Endodermal cell (in vitro differentiated cells): ENCODE measurements at regions not wholly inside any gene's neighbourhood (a gene's known extent, or its start where the extent isn't known, plus 50 kb on each side); places are given as distances from the start of the nearest gene placed in this dataset.

ENCODE experiments used
- DNase-seq: peaks from one replicate; pipeline ENCODE4 v3.0.0-alpha.2; 2017
- H3K27ac ChIP-seq: 2 replicates; pipeline ENCODE4 v1.5.1; 2013; ENCODE audit warnings: mild to moderate bottlenecking, low read depth, low read length, moderate library complexity
- H3K27me3 ChIP-seq: 2 replicates; pipeline ENCODE4 v1.6.1; 2013; ENCODE audit warnings: mild to moderate bottlenecking, low read length, moderate library complexity; ENCODE audit not compliant: insufficient read depth, control insufficient read depth, poor library complexity, severe bottlenecking
- H3K36me3 ChIP-seq: 2 replicates; pipeline ENCODE4 v1.7.0; 2013; ENCODE audit warnings: mild to moderate bottlenecking, low read length, moderate library complexity; ENCODE audit not compliant: control insufficient read depth, insufficient read depth
- H3K4me1 ChIP-seq: one replicate; pipeline ENCODE4 v1.7.0; 2013; ENCODE audit warnings: low read length; ENCODE audit not compliant: control insufficient read depth, insufficient read depth
- H3K4me3 ChIP-seq: 2 replicates; pipeline ENCODE4 v1.5.1; 2013; ENCODE audit warnings: mild to moderate bottlenecking, low read length, moderate library complexity
- H3K9ac ChIP-seq: 2 replicates; pipeline ENCODE4 v1.6.1; 2013; ENCODE audit warnings: mild to moderate bottlenecking, low read length, moderate library complexity; ENCODE audit not compliant: poor library complexity, severe bottlenecking; ENCODE audit errors: extremely low read depth
- H3K9me3 ChIP-seq: 2 replicates; pipeline ENCODE4 v1.6.1; 2013; ENCODE audit warnings: mild to moderate bottlenecking, low read length, moderate library complexity; ENCODE audit not compliant: control insufficient read depth
- H3K27ac Mint-ChIP-seq: 2 replicates; pipeline ENCODE4 v1.8.0; 2020; ENCODE audit warnings: mixed read lengths
- H3K27me3 Mint-ChIP-seq: 2 replicates; pipeline ENCODE4 v1.8.0; 2021; ENCODE audit warnings: mild to moderate bottlenecking, mixed read lengths; ENCODE audit not compliant: insufficient read depth
- H3K36me3 Mint-ChIP-seq: 2 replicates; pipeline ENCODE4 v1.8.0; 2020; ENCODE audit warnings: low read depth, mixed read lengths
- H3K4me1 Mint-ChIP-seq: 2 replicates; pipeline ENCODE4 v1.8.0; 2020; ENCODE audit warnings: mixed read lengths
- H3K4me3 Mint-ChIP-seq: 2 replicates; pipeline ENCODE4 v1.8.0; 2020; ENCODE audit warnings: mild to moderate bottlenecking, moderate library complexity, mixed read lengths
- H3K9me3 Mint-ChIP-seq: 2 replicates; pipeline ENCODE4 v1.8.0; 2020; ENCODE audit warnings: mild to moderate bottlenecking, mixed read lengths
- WGBS, 2 experiments: methylation state at CpG; one replicate each; pipeline versions ENCODE4 v1.1.5 to v1.1.7; 2013; ENCODE audit warnings: missing lambda C conversion rate in 2 of 2, mixed read lengths in 1 of 2; ENCODE audit not compliant: insufficient coverage in 1 of 2, insufficient read length in 1 of 2; 5-methylcytosine and 5-hydroxymethylcytosine counted together
- TF ChIP-seq, protein P1 (sequence below): fragments of 200-600 bp; sonication (generic); conservative IDR thresholded peaks from 2 replicates; pipeline ENCODE4 v1.5.0; 2021; ENCODE audit warnings: antibody characterized with exemption, mild to moderate bottlenecking

DNA sequence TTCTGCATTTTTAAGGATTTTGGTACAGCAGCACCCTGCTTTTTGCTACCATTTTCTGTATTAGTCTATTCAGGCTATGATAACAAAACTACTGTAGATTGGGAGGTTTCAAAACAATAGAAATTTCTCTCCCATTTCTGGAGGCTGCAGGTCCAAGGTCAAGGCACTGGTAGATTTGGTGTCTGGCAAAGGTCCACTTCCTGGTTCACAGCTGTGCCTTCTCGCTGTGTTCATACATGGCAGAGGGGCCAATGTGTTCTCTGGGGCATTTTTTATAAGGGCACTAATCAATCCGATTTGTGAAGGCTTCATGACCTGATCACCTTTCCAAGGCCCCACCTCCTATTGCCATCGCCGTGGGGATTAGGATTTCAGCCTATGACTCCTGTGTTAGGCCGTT lies 268.1 kb upstream of the RTL1 start:
- no peak overlapping the region for H3K27ac ChIP-seq
- no peak overlapping the region for H3K9ac ChIP-seq
- no peaks in the 10 kb centered on the region for H3K27me3 ChIP-seq
- peaks cover 5% of the 10 kb centered on the region for H3K36me3 Mint-ChIP-seq
- no peak for DNase-seq
- H3K27ac Mint-ChIP-seq: no peak overlapping the region
- H3K4me3 Mint-ChIP-seq: no peak overlapping the region
- peaks cover 50% of the 10 kb centered on the region for H3K9me3 Mint-ChIP-seq
- no peaks in the 10 kb centered on the region for H3K4me1 Mint-ChIP-seq
- no peaks in the 10 kb centered on the region for H3K36me3 ChIP-seq
- H3K27me3 Mint-ChIP-seq: no peaks in the 10 kb centered on the region
- 88 to 96% methylated on average over 1 to 5 of the region's 5 CpGs for WGBS, 2 experiments
- TF ChIP-seq, protein P1, sequence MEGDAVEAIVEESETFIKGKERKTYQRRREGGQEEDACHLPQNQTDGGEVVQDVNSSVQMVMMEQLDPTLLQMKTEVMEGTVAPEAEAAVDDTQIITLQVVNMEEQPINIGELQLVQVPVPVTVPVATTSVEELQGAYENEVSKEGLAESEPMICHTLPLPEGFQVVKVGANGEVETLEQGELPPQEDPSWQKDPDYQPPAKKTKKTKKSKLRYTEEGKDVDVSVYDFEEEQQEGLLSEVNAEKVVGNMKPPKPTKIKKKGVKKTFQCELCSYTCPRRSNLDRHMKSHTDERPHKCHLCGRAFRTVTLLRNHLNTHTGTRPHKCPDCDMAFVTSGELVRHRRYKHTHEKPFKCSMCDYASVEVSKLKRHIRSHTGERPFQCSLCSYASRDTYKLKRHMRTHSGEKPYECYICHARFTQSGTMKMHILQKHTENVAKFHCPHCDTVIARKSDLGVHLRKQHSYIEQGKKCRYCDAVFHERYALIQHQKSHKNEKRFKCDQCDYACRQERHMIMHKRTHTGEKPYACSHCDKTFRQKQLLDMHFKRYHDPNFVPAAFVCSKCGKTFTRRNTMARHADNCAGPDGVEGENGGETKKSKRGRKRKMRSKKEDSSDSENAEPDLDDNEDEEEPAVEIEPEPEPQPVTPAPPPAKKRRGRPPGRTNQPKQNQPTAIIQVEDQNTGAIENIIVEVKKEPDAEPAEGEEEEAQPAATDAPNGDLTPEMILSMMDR: no peak
- peaks cover 37% of the 10 kb centered on the region for H3K9me3 ChIP-seq
- no peak overlapping the region for H3K4me3 ChIP-seq
- no peaks in the 10 kb centered on the region for H3K4me1 ChIP-seq

DNA sequence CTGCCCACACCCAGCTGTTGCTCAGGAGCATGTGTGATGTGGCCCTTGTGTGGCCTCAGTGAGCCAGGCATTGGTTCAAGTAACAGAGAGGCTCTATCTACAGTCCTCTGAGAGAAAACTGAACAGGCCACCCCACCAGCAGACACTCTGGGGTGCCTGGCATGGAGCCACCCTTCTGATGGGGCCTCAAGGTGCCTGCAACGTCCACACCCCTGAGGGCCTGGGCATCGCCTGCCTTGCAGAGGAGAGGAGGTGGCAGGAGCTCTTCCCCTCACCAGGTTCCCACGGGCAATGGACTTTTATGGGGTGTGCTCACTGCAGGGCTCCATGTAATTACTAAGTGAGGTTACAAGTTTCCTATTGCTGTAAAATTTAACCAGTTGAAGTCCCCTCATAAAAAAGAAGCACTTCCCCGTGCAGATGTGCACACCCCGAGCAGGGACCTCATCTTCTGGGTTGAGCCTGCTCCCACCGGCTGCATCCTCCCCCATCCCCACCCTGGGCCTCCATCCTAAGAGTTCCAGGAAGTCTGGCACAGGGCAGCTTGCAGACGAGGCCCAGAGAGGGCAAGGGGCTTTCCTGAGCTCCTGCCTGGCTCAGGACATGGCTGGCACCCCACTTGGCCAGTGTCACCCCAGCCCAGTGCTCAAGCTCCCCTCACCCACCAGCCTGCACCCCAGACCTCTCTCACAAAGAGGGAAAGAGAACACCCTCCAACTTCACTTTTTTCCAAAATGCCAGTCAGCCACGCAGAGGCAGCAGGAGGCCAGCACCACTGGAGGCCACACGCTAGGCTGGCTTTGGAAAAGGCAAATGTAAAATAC lies 270.4 kb upstream of the RTL1 start:
- H3K4me1 Mint-ChIP-seq: no peaks in the 10 kb centered on the region
- H3K36me3 ChIP-seq: no peaks in the 10 kb centered on the region
- WGBS, 2 experiments: 91 to 93% methylated on average over 8 to 9 of the region's 9 CpGs
- no peak overlapping the region for H3K4me3 ChIP-seq
- no peak overlapping the region for H3K27ac Mint-ChIP-seq
- DNase-seq: no peak
- H3K36me3 Mint-ChIP-seq: no peaks in the 10 kb centered on the region
- peaks cover 27% of the 10 kb centered on the region for H3K9me3 Mint-ChIP-seq
- no peaks in the 10 kb centered on the region for H3K27me3 ChIP-seq
- no peaks in the 10 kb centered on the region for H3K27me3 Mint-ChIP-seq
- no peaks in the 10 kb centered on the region for H3K4me1 ChIP-seq
- H3K4me3 Mint-ChIP-seq: no peak overlapping the region
- no peak overlapping the region for H3K9ac ChIP-seq
- TF ChIP-seq, protein P1: no peak
- no peak overlapping the region for H3K27ac ChIP-seq
- peaks cover 15% of the 10 kb centered on the region for H3K9me3 ChIP-seq

DNA sequence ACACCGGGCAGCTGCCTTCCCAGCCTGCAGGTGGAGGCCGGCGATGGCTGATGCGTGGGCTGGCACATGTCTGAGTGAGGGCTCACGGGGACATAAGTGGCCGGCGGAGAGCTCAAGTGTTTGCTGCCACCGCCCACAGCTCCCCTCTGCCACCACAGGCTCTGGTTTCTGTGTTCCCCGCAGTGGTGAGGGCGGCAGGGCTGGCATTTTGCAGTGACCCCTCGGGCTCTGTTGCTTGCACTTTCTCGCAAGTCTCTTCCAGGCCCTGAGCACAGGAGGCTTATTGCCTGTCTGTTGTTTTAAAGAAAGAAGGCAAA lies 271.0 kb upstream of the RTL1 start:
- DNase-seq: no peak
- H3K27me3 Mint-ChIP-seq: no peaks in the 10 kb centered on the region
- TF ChIP-seq, protein P1: no peak
- 90 to 91% methylated on average over 9 to 12 of the region's 12 CpGs for WGBS, 2 experiments
- no peak overlapping the region for H3K27ac Mint-ChIP-seq
- H3K4me3 ChIP-seq: no peak overlapping the region
- no peaks in the 10 kb centered on the region for H3K36me3 Mint-ChIP-seq
- no peak overlapping the region for H3K9ac ChIP-seq
- H3K9me3 Mint-ChIP-seq: peaks cover 24% of the 10 kb centered on the region
- no peaks in the 10 kb centered on the region for H3K4me1 ChIP-seq
- peaks cover 9% of the 10 kb centered on the region for H3K9me3 ChIP-seq
- H3K4me3 Mint-ChIP-seq: no peak overlapping the region
- no peaks in the 10 kb centered on the region for H3K4me1 Mint-ChIP-seq
- H3K27ac ChIP-seq: no peak overlapping the region
- no peaks in the 10 kb centered on the region for H3K36me3 ChIP-seq
- no peaks in the 10 kb centered on the region for H3K27me3 ChIP-seq
